Lung microvascular endothelial cell (primary cell): ENCODE measurements at regions not wholly inside any gene's neighbourhood (a gene's known extent, or its start where the extent isn't known, plus 50 kb on each side); places are given as distances from the start of the nearest gene placed in this dataset.

Experiments
- DNase-seq, 2 donors: peaks; one replicate each; pipeline versions ENCODE4 v3.0.0 to v3.0.0-alpha.2; 2010; ENCODE audit warnings: low read depth in 2 of 2

GRCh38 chr4:135325264-135325663, 1123.7 kb upstream of the PABPC4L start:
- DNase-seq, result no peak

GRCh38 chr4:135319685-135320084, 1118.1 kb upstream of the PABPC4L start:
- no peak for DNase-seq

GRCh38 chr4:135316266-135316779, 1114.7 kb upstream of the PABPC4L start:
- DNase-seq, result no peak

- DNase-seq, result no peak
Measured at GRCh38 chr4:135290136-135290535, 1088.5 kb upstream of the PABPC4L start.

GRCh38 chr4:135283934-135284333, 1082.3 kb upstream of the PABPC4L start:
- no peak for DNase-seq

- no peak for DNase-seq
Measured at GRCh38 chr4:135282676-135283075, 1081.1 kb upstream of the PABPC4L start.

GRCh38 chr4:135281230-135281629, 1079.6 kb upstream of the PABPC4L start:
- no peak for DNase-seq

GRCh38 chr4:135277980-135278315, 1076.4 kb upstream of the PABPC4L start:
- no peak for DNase-seq

GRCh38 chr4:135277068-135277979, 1075.7 kb upstream of the PABPC4L start:
- no peak for DNase-seq

- no peak for DNase-seq
Measured at GRCh38 chr4:135274416-135274815, 1072.8 kb upstream of the PABPC4L start.

GRCh38 chr4:135269125-135269890, 1067.7 kb upstream of the PABPC4L start:
- no peak for DNase-seq

GRCh38 chr4:135268369-135268768, 1066.8 kb upstream of the PABPC4L start:
- DNase-seq, result no peak

- no peak for DNase-seq
Measured at GRCh38 chr4:135267148-135267865, 1065.7 kb upstream of the PABPC4L start.

GRCh38 chr4:135256111-135256510, 1054.5 kb upstream of the PABPC4L start:
- DNase-seq, result no peak

- no peak for DNase-seq
Measured at GRCh38 chr4:135250040-135250439, 1048.5 kb upstream of the PABPC4L start.

- DNase-seq, result no peak
Measured at GRCh38 chr4:135249024-135249423, 1047.4 kb upstream of the PABPC4L start.

- DNase-seq, result no peak
Measured at GRCh38 chr4:135244696-135245095, 1043.1 kb upstream of the PABPC4L start.

GRCh38 chr4:135244056-135244455, 1042.5 kb upstream of the PABPC4L start:
- DNase-seq, result no peak

GRCh38 chr4:135240796-135241195, 1039.2 kb upstream of the PABPC4L start:
- no peak for DNase-seq

- no peak for DNase-seq
Measured at GRCh38 chr4:135239964-135240363, 1038.4 kb upstream of the PABPC4L start.

GRCh38 chr4:135238940-135239339, 1037.4 kb upstream of the PABPC4L start:
- DNase-seq, result no peak

GRCh38 chr4:135236048-135236447, 1034.5 kb upstream of the PABPC4L start:
- no peak for DNase-seq
